AG09319 (cell line): ENCODE measurements at regions not wholly inside any gene's neighbourhood (a gene's known extent, or its start where the extent isn't known, plus 50 kb on each side); places are given as distances from the start of the nearest gene placed in this dataset.
"Not testable (repeated sequence)": the region's sequence is repeated elsewhere in the genome, so short reads cannot be mapped to it uniquely, and the experiment has no call there.

Experiments
- DNase-seq: peaks from one replicate; pipeline ENCODE4 v3.0.0-alpha.2; 2010; ENCODE audit warnings: low read depth; ENCODE audit errors: extremely low read depth
- CTCF ChIP-seq: IDR thresholded peaks from 2 replicates; pipeline ENCODE4 v1.5.1; 2011; ENCODE audit warnings: low read depth, mild to moderate bottlenecking, inconsistent platforms, low read length, moderate library complexity

GRCh38 chr10:63940277-63940922 is 419.2 kb downstream of the REEP3 start:
- no peak for TF ChIP-seq CTCF
- no peak for DNase-seq

- no peak for TF ChIP-seq CTCF
- DNase-seq = no peak
Observed at GRCh38 chr10:63964406-63964805, 443.2 kb downstream of the REEP3 start.

- no peak for TF ChIP-seq CTCF
- no peak for DNase-seq
Observed at GRCh38 chr10:63965846-63966245, 444.6 kb downstream of the REEP3 start.

- no peak for TF ChIP-seq CTCF
- no peak for DNase-seq
Observed at GRCh38 chr10:63972949-63973827, 452.0 kb downstream of the REEP3 start.

- TF ChIP-seq CTCF = peak; percentile 35
- no peak for DNase-seq
Observed at GRCh38 chr10:63976538-63976937, 455.3 kb downstream of the REEP3 start.

- peak; percentile 41 for TF ChIP-seq CTCF
- DNase-seq = no peak
Observed at GRCh38 chr10:63977329-63977923, 456.2 kb downstream of the REEP3 start.

- not testable (repeated sequence) for DNase-seq
Observed at GRCh38 chr10:63980870-63981269, 459.7 kb downstream of the REEP3 start.

GRCh38 chr10:63984061-63984460 is 462.9 kb downstream of the REEP3 start:
- not testable (repeated sequence) for DNase-seq
